ENCODE measurements at regions not wholly inside any gene's neighbourhood (a gene's known extent, or its start where the extent isn't known, plus 50 kb on each side); places are given as distances from the start of the nearest gene placed in this dataset.

DNA sequence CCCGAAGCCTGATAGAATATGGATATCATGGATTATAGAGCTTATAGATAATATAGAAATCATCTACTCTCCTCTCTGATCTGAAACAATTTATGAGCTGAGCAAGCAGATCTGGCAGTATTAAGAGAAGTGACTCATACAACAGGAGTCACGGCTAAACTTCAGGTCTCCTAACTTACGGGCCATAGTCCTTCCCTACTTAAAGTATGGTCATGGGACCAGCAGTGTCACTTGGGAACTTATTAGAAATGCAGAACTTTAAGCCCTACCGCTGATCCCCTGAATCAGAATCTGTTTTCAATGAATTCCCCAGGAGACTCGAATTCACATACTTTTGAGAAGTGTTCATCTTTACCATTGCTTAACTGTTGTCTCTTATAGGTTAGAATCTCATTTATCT is 195.7 kb upstream of the FANCL start:
- TF ChIP-seq POLR2A (IDR thresholded peaks at IDR 0.05) (no peak), EP300 (IDR thresholded peaks at IDR 0.05) (no peak)
- TF ChIP-seq, protein P1, sequence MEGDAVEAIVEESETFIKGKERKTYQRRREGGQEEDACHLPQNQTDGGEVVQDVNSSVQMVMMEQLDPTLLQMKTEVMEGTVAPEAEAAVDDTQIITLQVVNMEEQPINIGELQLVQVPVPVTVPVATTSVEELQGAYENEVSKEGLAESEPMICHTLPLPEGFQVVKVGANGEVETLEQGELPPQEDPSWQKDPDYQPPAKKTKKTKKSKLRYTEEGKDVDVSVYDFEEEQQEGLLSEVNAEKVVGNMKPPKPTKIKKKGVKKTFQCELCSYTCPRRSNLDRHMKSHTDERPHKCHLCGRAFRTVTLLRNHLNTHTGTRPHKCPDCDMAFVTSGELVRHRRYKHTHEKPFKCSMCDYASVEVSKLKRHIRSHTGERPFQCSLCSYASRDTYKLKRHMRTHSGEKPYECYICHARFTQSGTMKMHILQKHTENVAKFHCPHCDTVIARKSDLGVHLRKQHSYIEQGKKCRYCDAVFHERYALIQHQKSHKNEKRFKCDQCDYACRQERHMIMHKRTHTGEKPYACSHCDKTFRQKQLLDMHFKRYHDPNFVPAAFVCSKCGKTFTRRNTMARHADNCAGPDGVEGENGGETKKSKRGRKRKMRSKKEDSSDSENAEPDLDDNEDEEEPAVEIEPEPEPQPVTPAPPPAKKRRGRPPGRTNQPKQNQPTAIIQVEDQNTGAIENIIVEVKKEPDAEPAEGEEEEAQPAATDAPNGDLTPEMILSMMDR (IDR thresholded peaks at IDR 0.05): no peak
